Gastrocnemius medialis (tissue), 4 donors: ENCODE measurements at regions not wholly inside any gene's neighbourhood (a gene's known extent, or its start where the extent isn't known, plus 50 kb on each side); places are given as distances from the start of the nearest gene placed in this dataset.

ENCODE experiments used
- ATAC-seq, 2 donors: fragments of 150-250 bp; one replicate each; pipeline ENCODE4 v1.9.1; 2016
- DNase-seq, 2 donors: peaks; one replicate each; pipeline ENCODE4 v3.0.0-alpha.2; 2019
- H3K27ac ChIP-seq, 4 donors: fragments of 200-600 bp; sonication (generic); 1 replicate in 1 of 4; 2 replicates in 3 of 4; pipeline ENCODE4 v1.5.1; 2016 to 2018; ENCODE audit warnings: mild to moderate bottlenecking in 2 of 4, moderate library complexity in 1 of 4
- H3K27me3 ChIP-seq, 3 donors: fragments of 200-600 bp; sonication (generic) in 2 of 3; 1 replicate in 1 of 3; 2 replicates in 2 of 3; pipeline versions ENCODE4 v1.5.1 to v1.6.0; 2016 to 2019; ENCODE audit warnings: mild to moderate bottlenecking in 1 of 3, moderate library complexity in 1 of 3
- H3K36me3 ChIP-seq, 2 donors: fragments of 200-600 bp; sonication (generic) in 1 of 2; one replicate each; pipeline ENCODE4 v1.5.1; 2017 to 2018
- H3K4me1 ChIP-seq, 2 donors: fragments of 200-600 bp; sonication (generic) in 1 of 2; one replicate each; pipeline ENCODE4 v1.5.1; 2016 to 2017; ENCODE audit warnings: mild to moderate bottlenecking in 2 of 2
- H3K4me3 ChIP-seq, 4 donors: fragments of 200-600 bp; sonication (generic) in 3 of 4; 1 replicate in 1 of 4; 2 replicates in 3 of 4; pipeline ENCODE4 v1.5.1; 2016 to 2019; ENCODE audit warnings: mild to moderate bottlenecking in 2 of 4
- H3K9me3 ChIP-seq, 3 donors: fragments of 200-600 bp; sonication (generic) in 2 of 3; 1 replicate in 1 of 3; 2 replicates in 2 of 3; pipeline ENCODE4 v1.5.1; 2016 to 2019
- CTCF ChIP-seq, 5 experiments: fragments of 450-650 bp in 3 of 5; fragments of 200-600 bp in 2 of 5; sonication (generic) in 2 of 5; IDR thresholded peaks in 4 of 5; conservative IDR thresholded peaks in 1 of 5; 1 replicate in 4 of 5; 2 replicates in 1 of 5; pipeline ENCODE4 v1.5.1; 2016 to 2019; ENCODE audit warnings: antibody characterized with exemption in 5 of 5, mild to moderate bottlenecking in 3 of 5, moderate library complexity in 3 of 5
- POLR2A ChIP-seq, 2 donors: fragments of 450-650 bp; IDR thresholded peaks; one replicate each; pipeline ENCODE4 v1.6.1; 2017; ENCODE audit warnings: antibody characterized with exemption in 2 of 2, mild to moderate bottlenecking in 2 of 2, moderate library complexity in 2 of 2
- in situ Hi-C, 4 donors: fragments of 200-750 bp; cut with MboI; loops; one replicate each; pipeline versions ENCODE4 v1.15.0 to v1.8.0; 2017; ENCODE audit warnings: low sequenced_read_pairs in 4 of 4
- intact Hi-C: fragments of 100-400 bp; cut with DNase I; formaldehyde crosslinking; loops from one replicate; pipeline ENCODE4 v1.15.1; 2023; ENCODE audit warnings: low total_unique reads

DNA sequence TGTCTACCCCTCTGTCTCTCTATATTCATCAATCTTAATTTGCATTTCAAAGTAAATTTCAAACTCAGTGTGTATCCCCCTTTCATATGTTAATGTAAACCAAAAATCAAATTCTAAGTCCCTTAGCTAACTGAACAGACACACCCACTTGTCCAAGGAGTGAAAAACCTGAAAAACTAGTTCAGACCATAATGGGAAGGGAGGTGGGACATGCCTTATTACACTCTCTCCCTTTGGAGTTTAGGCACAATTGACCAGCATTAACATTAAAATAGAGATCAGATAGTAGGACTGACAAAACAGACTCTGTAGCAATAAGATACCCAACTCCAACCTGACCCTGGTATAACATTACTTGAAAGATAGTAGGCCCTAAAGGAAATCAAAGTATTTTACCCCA lies 247.7 kb upstream of the GADL1 start:
- in situ Hi-C loops = no loop called here
- H3K27me3 ChIP-seq = no peaks in the 10 kb centered on the region
- no peaks in the 10 kb centered on the region for H3K36me3 ChIP-seq
- ATAC-seq (no peak), DNase-seq (no peak)
- no peak overlapping the region for H3K27ac ChIP-seq
- no peak overlapping the region for H3K4me3 ChIP-seq
- H3K9me3 ChIP-seq = no peaks in the 10 kb centered on the region
- TF ChIP-seq CTCF (IDR thresholded peaks at IDR 0.05 in 4 of 5, conservative IDR thresholded peaks at IDR 0.05 in 1 of 5) = no peak
- no peak for TF ChIP-seq POLR2A (IDR thresholded peaks at IDR 0.05)
- H3K4me1 ChIP-seq = no peaks in the 10 kb centered on the region
- intact Hi-C loops = no loop called here

DNA sequence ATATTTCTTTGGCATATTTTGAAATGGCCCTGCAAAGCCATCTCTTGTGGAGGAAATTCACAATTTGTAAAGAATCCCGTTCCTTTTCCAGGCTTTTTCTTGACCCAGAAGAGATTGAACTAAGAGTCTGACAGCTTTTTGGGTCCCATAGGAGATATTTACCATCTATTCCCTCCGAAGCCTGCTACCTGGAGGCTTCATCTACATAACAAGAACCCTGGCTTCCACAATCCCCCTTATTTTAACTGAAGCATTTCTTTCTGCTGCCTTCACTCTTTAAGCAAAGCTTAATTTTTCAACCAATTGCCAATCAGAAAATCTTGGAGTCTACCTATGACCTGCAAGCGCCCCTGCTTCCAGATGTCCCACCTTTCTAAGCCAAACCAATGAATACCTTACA lies 248.1 kb upstream of the GADL1 start:
- TF ChIP-seq POLR2A (IDR thresholded peaks at IDR 0.05) (no peak), CTCF (IDR thresholded peaks at IDR 0.05 in 4 of 5, conservative IDR thresholded peaks at IDR 0.05 in 1 of 5) (no peak)
- no peaks in the 10 kb centered on the region for H3K4me1 ChIP-seq
- DNase-seq (no peak), ATAC-seq (no peak)
- H3K4me3 ChIP-seq = no peak overlapping the region
- no peaks in the 10 kb centered on the region for H3K9me3 ChIP-seq
- in situ Hi-C loops = no loop called here
- no peaks in the 10 kb centered on the region for H3K36me3 ChIP-seq
- intact Hi-C loops = no loop called here
- no peaks in the 10 kb centered on the region for H3K27me3 ChIP-seq
- no peak overlapping the region for H3K27ac ChIP-seq

GRCh38 chr3:31145062-31145461 lies 250.6 kb upstream of the GADL1 start:
- H3K27me3 ChIP-seq = no peaks in the 10 kb centered on the region
- no peaks in the 10 kb centered on the region for H3K9me3 ChIP-seq
- TF ChIP-seq POLR2A (IDR thresholded peaks at IDR 0.05) (no peak), CTCF (IDR thresholded peaks at IDR 0.05 in 4 of 5, conservative IDR thresholded peaks at IDR 0.05 in 1 of 5) (no peak)
- no peak for DNase-seq
- no peak overlapping the region for H3K4me3 ChIP-seq
- intact Hi-C loops (no loop called here), in situ Hi-C loops (no loop called here)
- no peak for ATAC-seq
- no peak overlapping the region for H3K27ac ChIP-seq
- H3K36me3 ChIP-seq = no peaks in the 10 kb centered on the region
- no peaks in the 10 kb centered on the region for H3K4me1 ChIP-seq

DNA sequence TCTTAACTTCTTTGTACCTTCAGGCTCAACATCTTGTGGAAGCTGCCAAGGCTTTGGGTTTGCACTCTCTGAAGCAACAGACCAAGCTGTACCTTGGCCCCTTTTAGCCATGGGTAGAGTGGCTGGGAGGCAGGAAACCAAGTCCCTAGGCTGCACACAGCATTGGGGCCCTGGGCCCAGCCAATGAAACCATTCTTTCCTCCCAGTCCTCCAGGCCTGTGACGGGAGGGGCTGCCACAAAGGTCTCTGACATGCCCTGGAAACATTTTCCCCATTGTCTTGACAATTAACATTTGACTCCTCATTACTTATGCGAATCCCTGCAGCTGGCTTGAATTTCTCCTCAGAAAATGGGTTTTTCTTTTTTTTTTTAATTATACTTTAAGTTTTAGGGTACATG lies 253.1 kb upstream of the GADL1 start:
- H3K36me3 ChIP-seq = no peaks in the 10 kb centered on the region
- in situ Hi-C loops (no loop called here), intact Hi-C loops (no loop called here)
- H3K4me3 ChIP-seq = no peak overlapping the region
- TF ChIP-seq POLR2A (IDR thresholded peaks at IDR 0.05) = no peak
- TF ChIP-seq CTCF (IDR thresholded peaks at IDR 0.05 in 4 of 5, conservative IDR thresholded peaks at IDR 0.05 in 1 of 5) = no peak
- H3K27ac ChIP-seq = no peak overlapping the region
- DNase-seq (no peak), ATAC-seq (no peak)
- no peaks in the 10 kb centered on the region for H3K9me3 ChIP-seq
- no peaks in the 10 kb centered on the region for H3K27me3 ChIP-seq
- no peaks in the 10 kb centered on the region for H3K4me1 ChIP-seq

DNA sequence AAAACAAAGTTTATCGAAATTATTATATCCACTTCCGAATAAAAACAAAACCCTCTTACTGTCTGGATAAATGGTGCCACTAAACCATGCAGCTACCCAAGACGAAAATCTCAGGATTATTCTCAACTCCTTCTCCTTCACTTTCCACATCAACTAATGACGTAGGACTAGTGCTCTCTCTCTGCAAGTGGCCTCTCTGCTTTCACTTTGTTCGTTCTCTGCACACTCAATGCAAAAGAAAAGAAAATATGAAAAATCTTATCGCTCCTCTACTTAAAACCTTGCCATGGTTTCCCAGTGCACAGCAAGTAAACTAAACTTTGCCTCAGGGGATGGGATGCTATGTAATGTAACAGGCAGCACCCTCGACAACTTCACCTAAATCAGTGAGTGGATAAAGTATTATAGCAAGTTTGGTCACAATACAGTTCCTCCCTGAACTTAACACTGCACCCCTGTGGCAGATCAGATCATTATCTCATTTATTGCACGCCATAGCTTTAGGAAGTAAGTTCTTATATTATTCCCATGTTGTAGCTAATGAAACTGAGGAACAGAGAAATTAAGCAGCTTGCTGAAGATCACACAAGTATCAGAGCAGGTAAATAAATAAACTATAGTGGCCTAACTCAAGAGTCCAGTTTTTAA lies 262.7 kb upstream of the GADL1 start:
- in situ Hi-C loops (no loop called here), intact Hi-C loops (no loop called here)
- H3K27ac ChIP-seq = no peak overlapping the region
- H3K27me3 ChIP-seq = no peaks in the 10 kb centered on the region
- TF ChIP-seq POLR2A (IDR thresholded peaks at IDR 0.05) (no peak), CTCF (IDR thresholded peaks at IDR 0.05 in 4 of 5, conservative IDR thresholded peaks at IDR 0.05 in 1 of 5) (no peak)
- DNase-seq (no peak), ATAC-seq (no peak)
- H3K4me1 ChIP-seq = no peaks in the 10 kb centered on the region
- no peaks in the 10 kb centered on the region for H3K9me3 ChIP-seq
- H3K4me3 ChIP-seq = no peak overlapping the region
- no peaks in the 10 kb centered on the region for H3K36me3 ChIP-seq
